Liver (tissue), 3 donors: ENCODE measurements at regions not wholly inside any gene's neighbourhood (a gene's known extent, or its start where the extent isn't known, plus 50 kb on each side); places are given as distances from the start of the nearest gene placed in this dataset.

Source experiments
- EGR1 ChIP-seq, 2 donors: IDR thresholded peaks; 2 replicates each; pipeline ENCODE4 v1.6.1; 2016 to 2018; ENCODE audit warnings: antibody characterized with exemption in 2 of 2, low read depth in 2 of 2
- FOXA2 ChIP-seq: IDR thresholded peaks from 2 replicates; pipeline ENCODE4 v1.6.1; 2016; ENCODE audit warnings: antibody characterized with exemption
- GABPA ChIP-seq, 2 donors: IDR thresholded peaks in 1 of 2; conservative IDR thresholded peaks in 1 of 2; 2 replicates each; pipeline ENCODE4 v1.6.1; 2016; ENCODE audit warnings: antibody characterized with exemption in 2 of 2, mild to moderate bottlenecking in 1 of 2, moderate library complexity in 1 of 2
- JUND ChIP-seq, 2 donors: IDR thresholded peaks; 2 replicates each; pipeline ENCODE4 v1.6.1; 2016; ENCODE audit warnings: antibody characterized with exemption in 2 of 2
- RAD21 ChIP-seq, 2 donors: IDR thresholded peaks; 2 replicates each; pipeline ENCODE4 v1.6.1; 2016; ENCODE audit warnings: antibody characterized with exemption in 2 of 2, mild to moderate bottlenecking in 2 of 2
- RXRA ChIP-seq, 2 donors: IDR thresholded peaks; 2 replicates each; pipeline ENCODE4 v1.6.1; 2017 to 2018; ENCODE audit warnings: antibody characterized with exemption in 2 of 2, mild to moderate bottlenecking in 1 of 2
- TAF1 ChIP-seq: conservative IDR thresholded peaks from 2 replicates; pipeline ENCODE4 v1.6.1; 2016; ENCODE audit warnings: antibody characterized with exemption, mild to moderate bottlenecking
- YY1 ChIP-seq: IDR thresholded peaks from 2 replicates; pipeline ENCODE4 v1.6.1; 2016; ENCODE audit warnings: antibody characterized with exemption, mild to moderate bottlenecking
- TF ChIP-seq, protein P1 (sequence below): fragments of 150-350 bp; IDR thresholded peaks from 2 replicates; pipeline ENCODE4 v1.5.1; 2017; ENCODE audit warnings: improper control_type of control experiment, low read depth, low read length; ENCODE audit not compliant: missing input control
- TF ChIP-seq, protein P2 (sequence below): IDR thresholded peaks from 2 replicates; pipeline ENCODE4 v1.6.1; 2016; ENCODE audit warnings: antibody characterized with exemption, mild to moderate bottlenecking
- TF ChIP-seq, protein P3 (sequence below): IDR thresholded peaks from 2 replicates; pipeline ENCODE4 v1.6.1; 2016; ENCODE audit warnings: antibody characterized with exemption
- donor health status: healthy.
- donor health status: healthy.

- TF ChIP-seq RXRA (IDR thresholded peaks at IDR 0.05) (no peak), YY1 (no peak), RAD21 (IDR thresholded peaks at IDR 0.05) (no peak), GABPA (IDR thresholded peaks at IDR 0.05 in 1 of 2, conservative IDR thresholded peaks at IDR 0.05 in 1 of 2) (no peak), JUND (IDR thresholded peaks at IDR 0.05) (no peak), EGR1 (IDR thresholded peaks at IDR 0.05; ENCODE audit: low read depth in 2 of 2) (no peak), TAF1 (no peak), FOXA2 (no peak)
- TF ChIP-seq, protein P1, sequence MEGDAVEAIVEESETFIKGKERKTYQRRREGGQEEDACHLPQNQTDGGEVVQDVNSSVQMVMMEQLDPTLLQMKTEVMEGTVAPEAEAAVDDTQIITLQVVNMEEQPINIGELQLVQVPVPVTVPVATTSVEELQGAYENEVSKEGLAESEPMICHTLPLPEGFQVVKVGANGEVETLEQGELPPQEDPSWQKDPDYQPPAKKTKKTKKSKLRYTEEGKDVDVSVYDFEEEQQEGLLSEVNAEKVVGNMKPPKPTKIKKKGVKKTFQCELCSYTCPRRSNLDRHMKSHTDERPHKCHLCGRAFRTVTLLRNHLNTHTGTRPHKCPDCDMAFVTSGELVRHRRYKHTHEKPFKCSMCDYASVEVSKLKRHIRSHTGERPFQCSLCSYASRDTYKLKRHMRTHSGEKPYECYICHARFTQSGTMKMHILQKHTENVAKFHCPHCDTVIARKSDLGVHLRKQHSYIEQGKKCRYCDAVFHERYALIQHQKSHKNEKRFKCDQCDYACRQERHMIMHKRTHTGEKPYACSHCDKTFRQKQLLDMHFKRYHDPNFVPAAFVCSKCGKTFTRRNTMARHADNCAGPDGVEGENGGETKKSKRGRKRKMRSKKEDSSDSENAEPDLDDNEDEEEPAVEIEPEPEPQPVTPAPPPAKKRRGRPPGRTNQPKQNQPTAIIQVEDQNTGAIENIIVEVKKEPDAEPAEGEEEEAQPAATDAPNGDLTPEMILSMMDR: no peak
- TF ChIP-seq, protein P2, sequence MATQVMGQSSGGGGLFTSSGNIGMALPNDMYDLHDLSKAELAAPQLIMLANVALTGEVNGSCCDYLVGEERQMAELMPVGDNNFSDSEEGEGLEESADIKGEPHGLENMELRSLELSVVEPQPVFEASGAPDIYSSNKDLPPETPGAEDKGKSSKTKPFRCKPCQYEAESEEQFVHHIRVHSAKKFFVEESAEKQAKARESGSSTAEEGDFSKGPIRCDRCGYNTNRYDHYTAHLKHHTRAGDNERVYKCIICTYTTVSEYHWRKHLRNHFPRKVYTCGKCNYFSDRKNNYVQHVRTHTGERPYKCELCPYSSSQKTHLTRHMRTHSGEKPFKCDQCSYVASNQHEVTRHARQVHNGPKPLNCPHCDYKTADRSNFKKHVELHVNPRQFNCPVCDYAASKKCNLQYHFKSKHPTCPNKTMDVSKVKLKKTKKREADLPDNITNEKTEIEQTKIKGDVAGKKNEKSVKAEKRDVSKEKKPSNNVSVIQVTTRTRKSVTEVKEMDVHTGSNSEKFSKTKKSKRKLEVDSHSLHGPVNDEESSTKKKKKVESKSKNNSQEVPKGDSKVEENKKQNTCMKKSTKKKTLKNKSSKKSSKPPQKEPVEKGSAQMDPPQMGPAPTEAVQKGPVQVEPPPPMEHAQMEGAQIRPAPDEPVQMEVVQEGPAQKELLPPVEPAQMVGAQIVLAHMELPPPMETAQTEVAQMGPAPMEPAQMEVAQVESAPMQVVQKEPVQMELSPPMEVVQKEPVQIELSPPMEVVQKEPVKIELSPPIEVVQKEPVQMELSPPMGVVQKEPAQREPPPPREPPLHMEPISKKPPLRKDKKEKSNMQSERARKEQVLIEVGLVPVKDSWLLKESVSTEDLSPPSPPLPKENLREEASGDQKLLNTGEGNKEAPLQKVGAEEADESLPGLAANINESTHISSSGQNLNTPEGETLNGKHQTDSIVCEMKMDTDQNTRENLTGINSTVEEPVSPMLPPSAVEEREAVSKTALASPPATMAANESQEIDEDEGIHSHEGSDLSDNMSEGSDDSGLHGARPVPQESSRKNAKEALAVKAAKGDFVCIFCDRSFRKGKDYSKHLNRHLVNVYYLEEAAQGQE: no peak
- TF ChIP-seq, protein P3, sequence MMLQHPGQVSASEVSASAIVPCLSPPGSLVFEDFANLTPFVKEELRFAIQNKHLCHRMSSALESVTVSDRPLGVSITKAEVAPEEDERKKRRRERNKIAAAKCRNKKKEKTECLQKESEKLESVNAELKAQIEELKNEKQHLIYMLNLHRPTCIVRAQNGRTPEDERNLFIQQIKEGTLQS: no peak
Observed at GRCh38 chr13:77384999-77385398, 58.1 kb upstream of the MYCBP2 start.
